IMR-90 (cell line): ENCODE measurements at regions not wholly inside any gene's neighbourhood (a gene's known extent, or its start where the extent isn't known, plus 50 kb on each side); places are given as distances from the start of the nearest gene placed in this dataset.

Experiments used
- ATAC-seq: fragments of 200-7000 bp; cut with Tn5 transposase; 2 replicates; pipeline ENCODE4 v1.9.1; 2020; ENCODE audit warnings: low read depth, mild to moderate bottlenecking, moderate library complexity
- BruUV-seq: library from RNA; stranded (reverse); fragments of 400-500 nt; replicated peaks from 2 replicates; lab custom pipeline; 2021; lab: Mats Ljungman, UMichigan
- CTCF ChIA-PET: fragments of 300-600 bp; formaldehyde crosslinking; extraction: SDS; loops from one replicate; lab custom pipeline; 2021; ENCODE audit warnings: antibody characterized with exemption; lab: Yijun Ruan, JAX
- POLR2A ChIA-PET: fragments of 300-600 bp; sonication (Branson Sonifier 250); formaldehyde crosslinking; loops from one replicate; lab custom pipeline; 2022; ENCODE audit warnings: antibody characterized with exemption; ENCODE audit not compliant: unreplicated experiment; lab: Charles Lee
- DNase-seq: peaks from one replicate; pipeline ENCODE4 v3.0.0; 2013
- H2AFZ ChIP-seq: replicated peaks from 2 replicates; pipeline ENCODE3; 2013; ENCODE audit warnings: low read length, mild to moderate bottlenecking; ENCODE audit not compliant: poor library complexity
- H2AK5ac ChIP-seq: 2 replicates; pipeline ENCODE4 v1.6.1; 2013; ENCODE audit warnings: low read depth, low read length, inconsistent platforms
- H2AK9ac ChIP-seq: replicated peaks from 2 replicates; pipeline ENCODE3; 2013; ENCODE audit warnings: mild to moderate bottlenecking, low read depth, low read length, moderate library complexity; ENCODE audit not compliant: poor library complexity
- H2BK120ac ChIP-seq: 2 replicates; pipeline ENCODE4 v1.6.1; 2013; ENCODE audit warnings: low read depth, low read length, inconsistent platforms
- H2BK15ac ChIP-seq: 3 replicates; pipeline ENCODE4 v1.6.1; 2013; ENCODE audit warnings: low read depth, low read length, inconsistent platforms
- H2BK20ac ChIP-seq: 2 replicates; pipeline ENCODE4 v1.6.1; 2013; ENCODE audit warnings: low read depth, mild to moderate bottlenecking, inconsistent platforms, low read length, moderate library complexity
- H2BK5ac ChIP-seq: 2 replicates; pipeline ENCODE4 v1.6.1; 2013; ENCODE audit warnings: mild to moderate bottlenecking, low read depth, low read length, inconsistent platforms; ENCODE audit not compliant: poor library complexity, severe bottlenecking
- H3K14ac ChIP-seq: replicated peaks from 2 replicates; pipeline ENCODE4 v1.6.1; 2013; ENCODE audit warnings: low read depth, low read length, inconsistent platforms
- H3K18ac ChIP-seq: 2 replicates; pipeline ENCODE4 v1.6.1; 2013; ENCODE audit warnings: low read depth, low read length, control low read depth
- H3K23ac ChIP-seq: 2 replicates; pipeline ENCODE4 v1.6.1; 2013; ENCODE audit warnings: low read depth, low read length, inconsistent platforms
- H3K27ac ChIP-seq: 2 replicates; pipeline ENCODE4 v1.5.1; 2013; ENCODE audit warnings: mild to moderate bottlenecking, control low read depth, low read length; ENCODE audit not compliant: insufficient read depth
- H3K27me3 ChIP-seq: 2 replicates; pipeline ENCODE4 v1.6.1; 2013; ENCODE audit warnings: low read length; ENCODE audit not compliant: control insufficient read depth, insufficient read depth
- H3K36me3 ChIP-seq: 2 replicates; pipeline ENCODE4 v1.6.1; 2013; ENCODE audit warnings: low read length, mixed read lengths; ENCODE audit not compliant: control insufficient read depth, insufficient read depth
- H3K4ac ChIP-seq: 2 replicates; pipeline ENCODE4 v1.6.1; 2013; ENCODE audit warnings: low read depth, low read length, inconsistent platforms
- H3K4me1 ChIP-seq: 2 replicates; pipeline ENCODE4 v1.6.1; 2013; ENCODE audit warnings: low read length, mixed read lengths; ENCODE audit not compliant: control insufficient read depth, insufficient read depth
- H3K4me2 ChIP-seq: 2 replicates; pipeline ENCODE4 v1.6.1; 2013; ENCODE audit warnings: low read depth, mild to moderate bottlenecking, control low read depth, low read length, moderate library complexity
- H3K4me3 ChIP-seq: 2 replicates; pipeline ENCODE4 v1.5.1; 2013; ENCODE audit warnings: low read depth, mild to moderate bottlenecking, control low read depth, low read length, moderate library complexity; ENCODE audit not compliant: insufficient read depth
- H3K56ac ChIP-seq: 2 replicates; pipeline ENCODE4 v1.6.1; 2013; ENCODE audit warnings: low read length, inconsistent platforms; ENCODE audit not compliant: insufficient read depth; ENCODE audit errors: extremely low read depth
- H3K79me1 ChIP-seq, 2 experiments: 2 replicates each; pipeline ENCODE4 v1.6.1; 2013; ENCODE audit warnings: low read length in 2 of 2, inconsistent platforms in 1 of 2, low read depth in 1 of 2
- H3K9ac ChIP-seq: 2 replicates; pipeline ENCODE4 v1.6.1; 2013; ENCODE audit warnings: low read depth, low read length, control low read depth
- H3K9me1 ChIP-seq: 2 replicates; pipeline ENCODE4 v1.6.1; 2013; ENCODE audit warnings: low read length, inconsistent platforms; ENCODE audit not compliant: insufficient read depth
- H3K9me3 ChIP-seq: 2 replicates; pipeline ENCODE4 v1.6.1; 2013; ENCODE audit warnings: low read length; ENCODE audit not compliant: control insufficient read depth, insufficient read depth
- H4K20me1 ChIP-seq: 2 replicates; pipeline ENCODE4 v1.6.1; 2013; ENCODE audit warnings: low read length, inconsistent platforms; ENCODE audit not compliant: insufficient read depth
- H4K5ac ChIP-seq: 2 replicates; pipeline ENCODE4 v1.6.1; 2013; ENCODE audit warnings: mild to moderate bottlenecking, low read depth, low read length, control low read depth
- H4K8ac ChIP-seq, 2 experiments: 2 replicates each; pipeline ENCODE4 v1.6.1; 2013; ENCODE audit warnings: low read depth in 2 of 2, low read length in 2 of 2, control low read depth in 1 of 2, inconsistent platforms in 1 of 2
- H4K91ac ChIP-seq: 2 replicates; pipeline ENCODE4 v1.6.1; 2013; ENCODE audit warnings: low read depth, low read length, inconsistent platforms; ENCODE audit not compliant: insufficient read depth
- BHLHE40 ChIP-seq: fragments of 150-350 bp; IDR thresholded peaks from 2 replicates; pipeline ENCODE4 v1.6.1; 2016; ENCODE audit warnings: mild to moderate bottlenecking, low read depth, low read length
- CHD1 ChIP-seq: IDR thresholded peaks from 2 replicates; pipeline ENCODE4 v1.6.1; 2012; ENCODE audit warnings: low read depth, low read length, improper control_type of control experiment
- FOS ChIP-seq: fragments of 150-350 bp; IDR thresholded peaks from 2 replicates; pipeline ENCODE4 v1.6.1; 2016; ENCODE audit warnings: low read depth, low read length
- MAZ ChIP-seq: IDR thresholded peaks from 2 replicates; pipeline ENCODE4 v1.6.1; 2012; ENCODE audit warnings: low read depth, mild to moderate bottlenecking, low read length, improper control_type of control experiment, moderate library complexity, borderline replicate concordance
- MXI1 ChIP-seq: IDR thresholded peaks from 2 replicates; pipeline ENCODE4 v1.6.1; 2012; ENCODE audit warnings: low read depth, mild to moderate bottlenecking, low read length, moderate library complexity, borderline replicate concordance
- NFE2L2 ChIP-seq: fragments of 150-350 bp; IDR thresholded peaks from 2 replicates; pipeline ENCODE4 v1.6.1; 2016; ENCODE audit warnings: low read depth, mild to moderate bottlenecking, low read length
- RAD21 ChIP-seq: IDR thresholded peaks from 2 replicates; pipeline ENCODE4 v1.6.1; 2012; ENCODE audit warnings: low read length, improper control_type of control experiment
- RCOR1 ChIP-seq: IDR thresholded peaks from 2 replicates; pipeline ENCODE4 v1.6.1; 2012; ENCODE audit warnings: mild to moderate bottlenecking, low read length, improper control_type of control experiment; ENCODE audit not compliant: insufficient replicate concordance
- SMC3 ChIP-seq: fragments of 150-350 bp; IDR thresholded peaks from 2 replicates; pipeline ENCODE4 v1.6.1; 2016; ENCODE audit warnings: low read depth, mild to moderate bottlenecking, antibody characterized with exemption, low read length, moderate library complexity
- WGBS, 2 experiments: methylation state at CpG; one replicate each; pipeline versions ENCODE4 v1.1.5 to v1.1.7; 2013; ENCODE audit warnings: missing lambda C conversion rate in 2 of 2; ENCODE audit not compliant: insufficient read length in 1 of 2; ENCODE audit errors: extremely low coverage in 2 of 2; 5-methylcytosine and 5-hydroxymethylcytosine counted together
- dilution Hi-C: fragments of 300-500 bp; cut with HindIII; formaldehyde crosslinking; loops from one replicate; pipeline ENCODE4 v1.14.3; 2018; ENCODE audit warnings: low sequenced_read_pairs; ENCODE audit not compliant: unreplicated experiment
- in situ Hi-C: fragments of 300-500 bp; cut with MboI; formaldehyde crosslinking; loops from 3 replicates; pipeline ENCODE4 v1.14.3; 2019; ENCODE audit warnings: low sequenced_read_pairs, inconsistent platforms, mixed read lengths
- intact Hi-C: fragments of 100-400 bp; cut with micrococcal nuclease; formaldehyde crosslinking; loops from 2 replicates; pipeline ENCODE4 v1.10.0; 2022
- TF ChIP-seq, protein P1 (sequence below): conservative IDR thresholded peaks from 2 replicates; pipeline ENCODE4 v1.5.1; 2012; ENCODE audit warnings: mild to moderate bottlenecking, low read depth, low read length, improper control_type of control experiment
- TF ChIP-seq, protein P2 (sequence below): fragments of 150-350 bp; IDR thresholded peaks from 2 replicates; pipeline ENCODE4 v1.6.1; 2016; ENCODE audit warnings: low read depth, mild to moderate bottlenecking, low read length, moderate library complexity, borderline replicate concordance
- TF ChIP-seq, protein P3 (sequence below): fragments of 150-350 bp; IDR thresholded peaks from 2 replicates; pipeline ENCODE4 v1.6.1; 2017; ENCODE audit warnings: mild to moderate bottlenecking, antibody characterized with exemption, low read length, low read depth

DNA sequence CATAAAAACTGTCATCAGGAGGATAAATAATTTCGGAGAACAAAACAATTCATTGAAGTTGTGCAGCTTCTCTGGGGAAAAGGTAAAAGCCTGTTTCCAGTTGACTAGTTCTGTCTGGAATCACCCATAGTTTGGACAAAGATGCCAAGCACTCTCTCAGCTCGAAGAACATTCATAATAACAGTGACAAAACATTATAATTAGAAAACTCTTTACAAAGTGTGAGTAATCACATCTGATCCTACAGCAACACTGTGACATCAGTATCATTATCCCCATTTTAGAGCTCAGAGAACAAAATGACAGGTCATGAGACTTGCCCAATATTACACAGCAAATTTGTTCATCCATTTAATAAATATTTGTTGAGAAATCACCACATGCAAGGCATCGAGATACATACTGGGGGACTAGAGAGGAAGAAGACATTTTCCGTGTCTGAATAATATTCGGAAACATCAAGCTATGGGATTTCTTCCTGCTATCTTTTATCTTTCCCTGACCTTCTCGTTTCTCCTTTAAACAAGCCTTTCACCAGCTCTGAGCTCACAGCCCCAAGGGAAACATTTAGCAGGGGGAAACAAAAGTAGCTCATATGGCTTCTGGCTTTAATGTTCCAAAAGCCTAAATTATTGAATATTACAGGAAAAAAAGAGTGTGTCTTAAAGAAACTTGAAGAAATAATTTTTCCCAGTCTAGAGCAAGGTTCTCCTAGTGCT, 123.3 kb upstream of the GHITM start:
- no peak for ATAC-seq
- WGBS, 2 experiments = no CpG with 5 or more reads among the region's 6 CpGs
- POLR2A ChIA-PET = no interaction called here

More for the DNA sequence above, 123.3 kb upstream of the GHITM start:
- no peaks in the 10 kb centered on the region for H4K20me1 ChIP-seq
- no peak overlapping the region for H2BK20ac ChIP-seq
- H4K91ac ChIP-seq = no peak overlapping the region
- H2AK5ac ChIP-seq = no peak overlapping the region
- H2BK15ac ChIP-seq = no peak overlapping the region
- no peaks in the 10 kb centered on the region for H3K4me1 ChIP-seq
- intact Hi-C loops = no loop called here
- H3K9ac ChIP-seq = no peak overlapping the region
- CTCF ChIA-PET = no interaction called here
- H4K5ac ChIP-seq = no peak overlapping the region
- H2BK120ac ChIP-seq = no peak overlapping the region
- H3K9me3 ChIP-seq = peaks cover 5% of the 10 kb centered on the region; the same call in 1 of the 2 replicates
- TF ChIP-seq MAZ (no peak), MXI1 (no peak), CHD1 (no peak), FOS (no peak), RCOR1 (no peak), RAD21 (no peak), SMC3 (no peak), NFE2L2 (no peak), BHLHE40 (no peak)
- TF ChIP-seq, protein P1, sequence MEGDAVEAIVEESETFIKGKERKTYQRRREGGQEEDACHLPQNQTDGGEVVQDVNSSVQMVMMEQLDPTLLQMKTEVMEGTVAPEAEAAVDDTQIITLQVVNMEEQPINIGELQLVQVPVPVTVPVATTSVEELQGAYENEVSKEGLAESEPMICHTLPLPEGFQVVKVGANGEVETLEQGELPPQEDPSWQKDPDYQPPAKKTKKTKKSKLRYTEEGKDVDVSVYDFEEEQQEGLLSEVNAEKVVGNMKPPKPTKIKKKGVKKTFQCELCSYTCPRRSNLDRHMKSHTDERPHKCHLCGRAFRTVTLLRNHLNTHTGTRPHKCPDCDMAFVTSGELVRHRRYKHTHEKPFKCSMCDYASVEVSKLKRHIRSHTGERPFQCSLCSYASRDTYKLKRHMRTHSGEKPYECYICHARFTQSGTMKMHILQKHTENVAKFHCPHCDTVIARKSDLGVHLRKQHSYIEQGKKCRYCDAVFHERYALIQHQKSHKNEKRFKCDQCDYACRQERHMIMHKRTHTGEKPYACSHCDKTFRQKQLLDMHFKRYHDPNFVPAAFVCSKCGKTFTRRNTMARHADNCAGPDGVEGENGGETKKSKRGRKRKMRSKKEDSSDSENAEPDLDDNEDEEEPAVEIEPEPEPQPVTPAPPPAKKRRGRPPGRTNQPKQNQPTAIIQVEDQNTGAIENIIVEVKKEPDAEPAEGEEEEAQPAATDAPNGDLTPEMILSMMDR = no peak
- TF ChIP-seq, protein P2, sequence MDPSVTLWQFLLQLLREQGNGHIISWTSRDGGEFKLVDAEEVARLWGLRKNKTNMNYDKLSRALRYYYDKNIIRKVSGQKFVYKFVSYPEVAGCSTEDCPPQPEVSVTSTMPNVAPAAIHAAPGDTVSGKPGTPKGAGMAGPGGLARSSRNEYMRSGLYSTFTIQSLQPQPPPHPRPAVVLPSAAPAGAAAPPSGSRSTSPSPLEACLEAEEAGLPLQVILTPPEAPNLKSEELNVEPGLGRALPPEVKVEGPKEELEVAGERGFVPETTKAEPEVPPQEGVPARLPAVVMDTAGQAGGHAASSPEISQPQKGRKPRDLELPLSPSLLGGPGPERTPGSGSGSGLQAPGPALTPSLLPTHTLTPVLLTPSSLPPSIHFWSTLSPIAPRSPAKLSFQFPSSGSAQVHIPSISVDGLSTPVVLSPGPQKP = no peak
- TF ChIP-seq, protein P3, sequence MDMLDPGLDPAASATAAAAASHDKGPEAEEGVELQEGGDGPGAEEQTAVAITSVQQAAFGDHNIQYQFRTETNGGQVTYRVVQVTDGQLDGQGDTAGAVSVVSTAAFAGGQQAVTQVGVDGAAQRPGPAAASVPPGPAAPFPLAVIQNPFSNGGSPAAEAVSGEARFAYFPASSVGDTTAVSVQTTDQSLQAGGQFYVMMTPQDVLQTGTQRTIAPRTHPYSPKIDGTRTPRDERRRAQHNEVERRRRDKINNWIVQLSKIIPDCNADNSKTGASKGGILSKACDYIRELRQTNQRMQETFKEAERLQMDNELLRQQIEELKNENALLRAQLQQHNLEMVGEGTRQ = no peak
- in situ Hi-C loops = no loop called here
- no peak overlapping the region for H3K18ac ChIP-seq
- H2AFZ ChIP-seq = no peak overlapping the region
- no peaks in the 10 kb centered on the region for H3K27me3 ChIP-seq
- no peak overlapping the region for H3K4me2 ChIP-seq
- BruUV-seq = no TSS peak
- no peak overlapping the region for H4K8ac ChIP-seq
- no peaks in the 10 kb centered on the region for H3K79me1 ChIP-seq
- H3K36me3 ChIP-seq = no peaks in the 10 kb centered on the region
- no peak overlapping the region for H3K56ac ChIP-seq
- no peak overlapping the region for H3K23ac ChIP-seq
- H3K4me3 ChIP-seq = no peak overlapping the region
- H2AK9ac ChIP-seq = no peak overlapping the region
- H3K4ac ChIP-seq = no peak overlapping the region
- H3K14ac ChIP-seq = no peak overlapping the region
- no peaks in the 10 kb centered on the region for H3K9me1 ChIP-seq
- no peak overlapping the region for H2BK5ac ChIP-seq
- dilution Hi-C loops = no loop called here
- no peak overlapping the region for H3K27ac ChIP-seq
- no peak for DNase-seq
